T-cell (primary cell): ENCODE measurements at regions not wholly inside any gene's neighbourhood (a gene's known extent, or its start where the extent isn't known, plus 50 kb on each side); places are given as distances from the start of the nearest gene placed in this dataset.

Experiments
- ATAC-seq, 4 experiments: fragments of 200-7000 bp in 3 of 4; fragments of 150-1000 bp in 1 of 4; cut with Tn5 transposase; replicated peaks in 1 of 4; 1 replicate in 3 of 4; 2 replicates in 1 of 4; pipeline ENCODE4 v1.10.0; 2021; ENCODE audit warnings: moderate library complexity in 3 of 4, mild to moderate bottlenecking in 2 of 4, moderate number of reproducible peaks in 1 of 4
- CTCF ChIA-PET, 2 donors: fragments of 300-600 bp; sonication (Branson Sonifier 250); formaldehyde crosslinking; loops; one replicate each; lab custom pipeline; 2022; ENCODE audit warnings: antibody characterized with exemption in 2 of 2; lab: Charles Lee
- POLR2A ChIA-PET, 2 donors: fragments of 300-600 bp; sonication (Branson Sonifier 250); formaldehyde crosslinking; loops; one replicate each; lab custom pipeline; 2022; ENCODE audit warnings: antibody characterized with exemption in 2 of 2; lab: Charles Lee
- DNase-seq, 35 experiments: peaks; one replicate each; pipeline versions ENCODE4 v3.0.0 to v3.0.0-alpha.2; 2013 to 2023
- H3K27ac ChIP-seq: one replicate; pipeline ENCODE4 v1.5.1; 2013; ENCODE audit warnings: low read length
- H3K27me3 ChIP-seq, 2 experiments: replicated peaks in 1 of 2; 1 replicate in 1 of 2; 2 replicates in 1 of 2; pipeline versions ENCODE4 v1.6.1 to v1.7.0; 2013; ENCODE audit warnings: low read length in 1 of 2, mixed read lengths in 1 of 2; ENCODE audit not compliant: control insufficient read depth in 2 of 2, insufficient read depth in 2 of 2; ENCODE audit errors: extremely low read depth in 1 of 2
- H3K36me3 ChIP-seq, 2 donors: 1 replicate in 1 of 2; 2 replicates in 1 of 2; pipeline versions ENCODE4 v1.6.1 to v1.7.0; 2013; ENCODE audit warnings: low read length in 1 of 2; ENCODE audit not compliant: control insufficient read depth in 2 of 2, insufficient read depth in 1 of 2; ENCODE audit errors: extremely low read depth in 1 of 2
- H3K4me1 ChIP-seq, 2 experiments: 1 replicate in 1 of 2; 2 replicates in 1 of 2; pipeline versions ENCODE4 v1.6.1 to v1.7.0; 2013; ENCODE audit warnings: low read length in 2 of 2, mixed read lengths in 1 of 2; ENCODE audit not compliant: insufficient read depth in 2 of 2, control insufficient read depth in 1 of 2; ENCODE audit errors: extremely low read depth in 1 of 2
- H3K4me3 ChIP-seq, 2 donors: 1 replicate in 1 of 2; 2 replicates in 1 of 2; pipeline versions ENCODE4 v1.5.1 to v1.7.0; 2013; ENCODE audit warnings: mild to moderate bottlenecking in 2 of 2, low read length in 1 of 2, moderate library complexity in 1 of 2; ENCODE audit not compliant: control insufficient read depth in 1 of 2; ENCODE audit errors: extremely low read depth in 1 of 2
- H3K9me3 ChIP-seq: 2 replicates; pipeline ENCODE4 v1.7.0; 2013
- H3K27ac Mint-ChIP-seq, 2 donors: one replicate each; pipeline ENCODE4 v1.8.0; 2020 to 2021; ENCODE audit warnings: mild to moderate bottlenecking in 2 of 2, mixed read lengths in 2 of 2
- H3K27me3 Mint-ChIP-seq, 2 donors: one replicate each; pipeline ENCODE4 v1.8.0; 2021 to 2022; ENCODE audit warnings: mixed read lengths in 2 of 2
- H3K36me3 Mint-ChIP-seq: one replicate; pipeline ENCODE4 v1.8.0; 2021; ENCODE audit warnings: mixed read lengths
- H3K4me1 Mint-ChIP-seq, 3 donors: one replicate each; pipeline ENCODE4 v1.8.0; 2020 to 2022; ENCODE audit warnings: mixed read lengths in 3 of 3, mild to moderate bottlenecking in 1 of 3
- H3K4me3 Mint-ChIP-seq, 3 donors: one replicate each; pipeline ENCODE4 v1.8.0; 2020 to 2022; ENCODE audit warnings: mild to moderate bottlenecking in 3 of 3, mixed read lengths in 3 of 3, moderate library complexity in 3 of 3
- H3K9me3 Mint-ChIP-seq, 3 donors: one replicate each; pipeline ENCODE4 v1.8.0; 2020 to 2022; ENCODE audit warnings: mixed read lengths in 3 of 3
- WGBS: methylation state at CpG from one replicate; pipeline ENCODE4 v1.1.5; 2013; ENCODE audit warnings: missing lambda C conversion rate; ENCODE audit not compliant: insufficient coverage; 5-methylcytosine and 5-hydroxymethylcytosine counted together

DNA sequence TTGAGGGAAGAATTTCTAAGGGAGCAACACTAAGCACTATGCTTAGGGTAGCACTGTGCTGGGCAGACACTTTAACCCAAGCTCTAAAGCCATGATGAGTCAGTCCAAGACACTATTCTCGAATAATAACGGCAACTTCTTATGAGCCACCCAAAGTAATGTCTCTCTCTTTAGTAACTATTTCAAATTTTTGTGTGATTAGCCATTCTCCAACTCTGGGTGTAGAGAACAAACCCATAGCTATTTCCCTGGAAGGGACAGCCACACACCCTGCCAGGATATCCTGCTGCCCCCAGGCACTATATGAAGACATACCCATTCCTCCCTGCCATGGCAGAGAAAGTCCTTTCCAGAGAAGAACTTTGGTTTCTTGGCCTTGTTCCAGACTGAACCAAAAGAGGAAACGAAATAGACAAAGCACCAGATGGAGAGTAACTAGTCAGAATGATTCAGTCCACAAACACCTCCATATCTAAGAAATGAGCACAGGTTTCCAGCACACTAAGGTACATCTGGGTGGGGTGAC is 384.9 kb upstream of the THBS1 start:
- Mint-ChIP-seq H3K4me1 (no peaks in the 10 kb centered on the region), H3K36me3 (no peaks in the 10 kb centered on the region), H3K9me3 (peaks cover 0 to 3% (median 0%) of the 10 kb centered on the region in 3 donors), H3K4me3 (no peak overlapping the region), H3K27ac (no peak overlapping the region), H3K27me3 (peaks cover 5 to 6% of the 10 kb centered on the region in 2 donors)
- H3K4me1 ChIP-seq, result no peaks in the 10 kb centered on the region
- ChIA-PET CTCF (no interaction called here), POLR2A (no interaction called here)
- WGBS, result 83% methylated on average over 1 of the region's 3 CpGs
- no peak overlapping the region for H3K27ac ChIP-seq
- ATAC-seq (no peak), DNase-seq (no peak)
- no peaks in the 10 kb centered on the region for H3K36me3 ChIP-seq
- no peak overlapping the region for H3K4me3 ChIP-seq
- H3K27me3 ChIP-seq, result peaks cover 0 to 2% of the 10 kb centered on the region in 2 experiments
- no peaks in the 10 kb centered on the region for H3K9me3 ChIP-seq

GRCh38 chr15:39198044-39199000 is 382.6 kb upstream of the THBS1 start:
- Mint-ChIP-seq H3K27me3 (peaks cover 3 to 9% of the 10 kb centered on the region in 2 donors), H3K27ac (no peak overlapping the region), H3K9me3 (peaks cover 0 to 3% (median 0%) of the 10 kb centered on the region in 3 donors), H3K4me1 (no peaks in the 10 kb centered on the region), H3K4me3 (no peak overlapping the region), H3K36me3 (no peaks in the 10 kb centered on the region)
- no peaks in the 10 kb centered on the region for H3K4me1 ChIP-seq
- no peaks in the 10 kb centered on the region for H3K36me3 ChIP-seq
- DNase-seq, result no peak
- 67% methylated on average over 1 of the region's 6 CpGs for WGBS
- ATAC-seq, result no peak
- peaks cover 0 to 2% of the 10 kb centered on the region in 2 experiments for H3K27me3 ChIP-seq
- ChIA-PET POLR2A (no interaction called here), CTCF (no interaction called here)
- H3K9me3 ChIP-seq, result no peaks in the 10 kb centered on the region
- no peak overlapping the region for H3K4me3 ChIP-seq
- H3K27ac ChIP-seq, result no peak overlapping the region

DNA sequence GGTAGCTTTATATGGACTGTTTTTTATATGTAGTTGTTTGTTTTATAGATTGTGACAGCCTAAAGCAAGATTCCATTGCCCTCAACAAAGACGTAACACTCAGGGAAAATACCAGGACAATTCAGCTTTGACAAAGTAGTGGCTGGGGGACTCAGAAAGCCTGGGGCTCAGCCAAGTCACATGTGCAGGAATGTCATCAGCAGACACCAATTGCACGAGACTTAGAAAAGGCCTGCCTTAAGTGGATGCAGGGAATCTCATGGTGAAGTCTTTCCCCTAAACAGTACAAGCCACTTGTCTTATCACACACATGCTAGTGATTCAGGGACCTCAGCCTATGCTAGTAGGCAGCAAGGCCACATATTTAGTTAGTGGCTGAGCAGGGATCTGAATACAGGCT is 381.8 kb upstream of the THBS1 start:
- Histone ChIP-seq H3K4me1 (no peaks in the 10 kb centered on the region), H3K27me3 (peaks cover 0 to under 1% of the 10 kb centered on the region in 2 experiments), H3K9me3 (no peaks in the 10 kb centered on the region), H3K4me3 (no peak overlapping the region), H3K36me3 (no peaks in the 10 kb centered on the region), H3K27ac (no peak overlapping the region)
- no peaks in the 10 kb centered on the region for H3K4me1 Mint-ChIP-seq
- ChIA-PET POLR2A (no interaction called here), CTCF (no interaction called here)
- H3K4me3 Mint-ChIP-seq, result no peak overlapping the region
- no peak for ATAC-seq
- WGBS, result 80% methylated on average over 1 of the region's 2 CpGs
- no peak overlapping the region for H3K27ac Mint-ChIP-seq
- H3K27me3 Mint-ChIP-seq, result peaks cover 0 to 6% of the 10 kb centered on the region in 2 donors
- no peaks in the 10 kb centered on the region for H3K36me3 Mint-ChIP-seq
- peaks cover 0 to 3% (median 0%) of the 10 kb centered on the region in 3 donors for H3K9me3 Mint-ChIP-seq
- DNase-seq, result no peak

GRCh38 chr15:39200586-39200985 is 380.3 kb upstream of the THBS1 start:
- Histone ChIP-seq H3K27me3 (no peaks in the 10 kb centered on the region), H3K36me3 (no peaks in the 10 kb centered on the region), H3K9me3 (no peaks in the 10 kb centered on the region), H3K4me3 (no peak overlapping the region), H3K27ac (no peak overlapping the region), H3K4me1 (no peaks in the 10 kb centered on the region)
- no peak for DNase-seq
- H3K4me3 Mint-ChIP-seq, result no peak overlapping the region
- CTCF ChIA-PET, result no interaction called here
- H3K27ac Mint-ChIP-seq, result no peak overlapping the region
- H3K27me3 Mint-ChIP-seq, result peaks cover 0 to 9% of the 10 kb centered on the region in 2 donors
- ATAC-seq, result no peak
- H3K4me1 Mint-ChIP-seq, result no peaks in the 10 kb centered on the region
- POLR2A ChIA-PET, result no interaction called here
- no peaks in the 10 kb centered on the region for H3K36me3 Mint-ChIP-seq
- no peaks in the 10 kb centered on the region for H3K9me3 Mint-ChIP-seq

- WGBS, result no CpG with 5 or more reads among the region's 1 CpG
- Mint-ChIP-seq H3K36me3 (no peaks in the 10 kb centered on the region), H3K27ac (no peak overlapping the region), H3K27me3 (peaks cover 0 to 9% of the 10 kb centered on the region in 2 donors), H3K9me3 (no peaks in the 10 kb centered on the region), H3K4me1 (no peaks in the 10 kb centered on the region), H3K4me3 (no peak overlapping the region)
- Histone ChIP-seq H3K4me1 (no peaks in the 10 kb centered on the region), H3K27ac (no peak overlapping the region), H3K36me3 (no peaks in the 10 kb centered on the region), H3K9me3 (no peaks in the 10 kb centered on the region), H3K27me3 (no peaks in the 10 kb centered on the region), H3K4me3 (no peak overlapping the region)
- DNase-seq, result no peak
- ATAC-seq, result no peak
- POLR2A ChIA-PET, result no interaction called here
- CTCF ChIA-PET, result interaction anchor here in 1 of 2 donors (0.6 kb wide), 1 partner anchor 1318 kb away, joined by 7 read pairs; no protein-coding TSS in a partner anchor
These were observed 378.2 kb upstream of the THBS1 start for GRCh38 chr15:39202641-39203040.

GRCh38 chr15:39204031-39204430 is 376.8 kb upstream of the THBS1 start:
- ATAC-seq (no peak), DNase-seq (no peak)
- POLR2A ChIA-PET, result no interaction called here
- CTCF ChIA-PET, result no interaction called here
- Mint-ChIP-seq H3K27ac (no peak overlapping the region), H3K9me3 (no peaks in the 10 kb centered on the region), H3K4me3 (no peak overlapping the region), H3K36me3 (no peaks in the 10 kb centered on the region), H3K27me3 (peaks cover 0 to 9% of the 10 kb centered on the region in 2 donors), H3K4me1 (no peaks in the 10 kb centered on the region)
- H3K27me3 ChIP-seq, result no peaks in the 10 kb centered on the region
- H3K36me3 ChIP-seq, result no peaks in the 10 kb centered on the region
- no peaks in the 10 kb centered on the region for H3K4me1 ChIP-seq
- H3K4me3 ChIP-seq, result no peak overlapping the region
- no peak overlapping the region for H3K27ac ChIP-seq
- no CpG with 5 or more reads among the region's 1 CpG for WGBS
- H3K9me3 ChIP-seq, result no peaks in the 10 kb centered on the region
